NOMO-1 treated with DMSO at 0.1 percent for 48 hours (cell line): ENCODE measurements at regions not wholly inside any gene's neighbourhood (a gene's known extent, or its start where the extent isn't known, plus 50 kb on each side); places are given as distances from the start of the nearest gene placed in this dataset.
"Not testable (repeated sequence)": the region's sequence is repeated elsewhere in the genome, so short reads cannot be mapped to it uniquely, and the experiment has no call there.

Experiments
- DNase-seq: peaks from one replicate; lab custom pipeline; 2025; ENCODE audit not compliant: unreplicated experiment; lab: John Stamatoyannopoulos, UW

- DNase-seq: no peak
Observed at GRCh38 chr3:194860725-194861124, 175.0 kb downstream of the FAM43A start.

- peak; percentile 64 for DNase-seq
Observed at GRCh38 chr3:194861375-194861774, 175.7 kb downstream of the FAM43A start.

- DNase-seq: no peak
Observed at GRCh38 chr3:194865061-194865460, 179.4 kb downstream of the FAM43A start.

GRCh38 chr3:194865615-194866014 is 179.9 kb downstream of the FAM43A start:
- DNase-seq: peak; percentile 77

- peak; percentile 69 for DNase-seq
Observed at GRCh38 chr3:194866236-194866635, 180.6 kb downstream of the FAM43A start.

- DNase-seq: peak; percentile 16
Observed at GRCh38 chr3:194867270-194867983, 181.7 kb downstream of the FAM43A start.

- DNase-seq: no peak
Observed at GRCh38 chr3:194868831-194869230, 183.1 kb downstream of the FAM43A start.

GRCh38 chr3:194869482-194870169 is 183.9 kb downstream of the FAM43A start:
- no peak for DNase-seq

- DNase-seq: no peak
Observed at GRCh38 chr3:194870394-194871110, 184.9 kb downstream of the FAM43A start.

GRCh38 chr3:194871143-194871863 is 185.6 kb downstream of the FAM43A start:
- DNase-seq: peak; percentile 70

- peak; percentile 85 for DNase-seq
Observed at GRCh38 chr3:194871864-194872668, 186.4 kb downstream of the FAM43A start.

GRCh38 chr3:194872669-194872977 is 186.9 kb downstream of the FAM43A start:
- DNase-seq: no peak

- DNase-seq: not testable (repeated sequence)
Observed at GRCh38 chr3:194873474-194873873, 187.8 kb downstream of the FAM43A start.

GRCh38 chr3:194874206-194874605 is 188.5 kb downstream of the FAM43A start:
- DNase-seq: no peak

GRCh38 chr3:194874783-194875182 is 189.1 kb downstream of the FAM43A start:
- no peak for DNase-seq

GRCh38 chr3:194875581-194876402 is 190.1 kb downstream of the FAM43A start:
- no peak for DNase-seq

- DNase-seq: no peak
Observed at GRCh38 chr3:194876403-194877095, 190.9 kb downstream of the FAM43A start.

- no peak for DNase-seq
Observed at GRCh38 chr3:194877291-194878119, 191.8 kb downstream of the FAM43A start.
